ENCODE measurements at regions not wholly inside any gene's neighbourhood (a gene's known extent, or its start where the extent isn't known, plus 50 kb on each side); places are given as distances from the start of the nearest gene placed in this dataset.

DNA sequence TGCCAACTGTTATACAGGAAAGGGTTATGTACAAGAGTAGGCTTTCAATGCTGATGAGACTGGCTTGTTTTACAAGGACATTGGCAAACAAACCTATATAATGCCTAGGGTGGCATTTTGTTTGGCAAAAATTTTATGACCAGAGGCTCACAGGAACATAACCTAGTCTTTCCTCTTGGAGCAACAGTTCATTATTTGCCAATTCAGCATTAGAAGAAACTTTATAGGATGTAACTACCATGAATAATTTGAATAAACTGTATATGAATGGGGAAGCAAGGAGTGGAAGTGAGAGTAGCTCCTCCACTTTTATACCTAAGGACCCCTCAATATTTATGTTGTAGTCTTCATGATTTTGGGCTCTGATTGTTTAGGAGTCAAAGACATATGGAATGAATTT is 103.9 kb upstream of the WAC start:
- TF ChIP-seq, protein P1, sequence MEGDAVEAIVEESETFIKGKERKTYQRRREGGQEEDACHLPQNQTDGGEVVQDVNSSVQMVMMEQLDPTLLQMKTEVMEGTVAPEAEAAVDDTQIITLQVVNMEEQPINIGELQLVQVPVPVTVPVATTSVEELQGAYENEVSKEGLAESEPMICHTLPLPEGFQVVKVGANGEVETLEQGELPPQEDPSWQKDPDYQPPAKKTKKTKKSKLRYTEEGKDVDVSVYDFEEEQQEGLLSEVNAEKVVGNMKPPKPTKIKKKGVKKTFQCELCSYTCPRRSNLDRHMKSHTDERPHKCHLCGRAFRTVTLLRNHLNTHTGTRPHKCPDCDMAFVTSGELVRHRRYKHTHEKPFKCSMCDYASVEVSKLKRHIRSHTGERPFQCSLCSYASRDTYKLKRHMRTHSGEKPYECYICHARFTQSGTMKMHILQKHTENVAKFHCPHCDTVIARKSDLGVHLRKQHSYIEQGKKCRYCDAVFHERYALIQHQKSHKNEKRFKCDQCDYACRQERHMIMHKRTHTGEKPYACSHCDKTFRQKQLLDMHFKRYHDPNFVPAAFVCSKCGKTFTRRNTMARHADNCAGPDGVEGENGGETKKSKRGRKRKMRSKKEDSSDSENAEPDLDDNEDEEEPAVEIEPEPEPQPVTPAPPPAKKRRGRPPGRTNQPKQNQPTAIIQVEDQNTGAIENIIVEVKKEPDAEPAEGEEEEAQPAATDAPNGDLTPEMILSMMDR (IDR thresholded peaks at IDR 0.05) = no peak
- TF ChIP-seq POLR2A (IDR thresholded peaks at IDR 0.05; ENCODE audit: low read depth) (no peak), EP300 (IDR thresholded peaks at IDR 0.05) (no peak), POLR2AphosphoS5 (IDR thresholded peaks at IDR 0.05) (no peak)
